Cardiac fibroblast (primary cell): ENCODE measurements at regions not wholly inside any gene's neighbourhood (a gene's known extent, or its start where the extent isn't known, plus 50 kb on each side); places are given as distances from the start of the nearest gene placed in this dataset.

ENCODE experiments used
- DNase-seq, 2 donors: peaks; one replicate each; pipeline versions ENCODE4 v3.0.0 to v3.0.0-alpha.2; 2010; ENCODE audit warnings: low read depth in 2 of 2
- H3K4me3 ChIP-seq, 2 donors: replicated peaks in 1 of 2; 1 replicate in 1 of 2; 2 replicates in 1 of 2; pipeline ENCODE4 v1.5.1; 2011; ENCODE audit warnings: low read depth in 2 of 2, low read length in 2 of 2, mild to moderate bottlenecking in 2 of 2, moderate library complexity in 1 of 2
- TF ChIP-seq, protein P1 (sequence below): IDR thresholded peaks from one replicate; pipeline ENCODE4 v1.5.1; 2011; ENCODE audit warnings: low read depth, mild to moderate bottlenecking, low read length, inconsistent platforms

DNA sequence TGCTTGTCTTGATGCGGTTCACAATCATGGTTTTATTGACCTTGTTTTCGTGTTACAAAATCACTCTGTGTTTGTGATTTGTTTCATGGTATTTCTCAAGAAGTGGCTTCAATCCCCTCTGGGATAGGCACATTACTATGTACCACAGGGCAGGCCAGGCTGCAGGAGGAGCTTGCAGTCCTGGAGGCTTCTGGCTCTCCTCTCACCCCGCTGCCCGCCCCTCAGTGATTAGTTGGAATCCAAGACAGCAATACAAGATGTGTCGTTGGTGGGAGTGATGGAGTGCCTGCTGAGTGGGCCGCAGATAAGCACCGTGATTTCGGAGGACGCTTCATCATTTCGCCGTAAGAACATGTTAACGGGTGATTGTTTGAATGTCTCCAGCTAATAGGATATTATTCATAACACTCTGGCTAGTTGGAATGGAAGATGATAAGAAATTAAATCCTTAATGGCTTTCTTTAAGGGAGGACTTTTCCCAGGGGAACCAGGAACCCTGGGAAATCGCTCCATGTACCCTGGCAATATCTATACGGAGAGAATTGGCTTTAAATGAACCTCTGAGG lies 384.4 kb downstream of the MIAT start:
- TF ChIP-seq, protein P1, sequence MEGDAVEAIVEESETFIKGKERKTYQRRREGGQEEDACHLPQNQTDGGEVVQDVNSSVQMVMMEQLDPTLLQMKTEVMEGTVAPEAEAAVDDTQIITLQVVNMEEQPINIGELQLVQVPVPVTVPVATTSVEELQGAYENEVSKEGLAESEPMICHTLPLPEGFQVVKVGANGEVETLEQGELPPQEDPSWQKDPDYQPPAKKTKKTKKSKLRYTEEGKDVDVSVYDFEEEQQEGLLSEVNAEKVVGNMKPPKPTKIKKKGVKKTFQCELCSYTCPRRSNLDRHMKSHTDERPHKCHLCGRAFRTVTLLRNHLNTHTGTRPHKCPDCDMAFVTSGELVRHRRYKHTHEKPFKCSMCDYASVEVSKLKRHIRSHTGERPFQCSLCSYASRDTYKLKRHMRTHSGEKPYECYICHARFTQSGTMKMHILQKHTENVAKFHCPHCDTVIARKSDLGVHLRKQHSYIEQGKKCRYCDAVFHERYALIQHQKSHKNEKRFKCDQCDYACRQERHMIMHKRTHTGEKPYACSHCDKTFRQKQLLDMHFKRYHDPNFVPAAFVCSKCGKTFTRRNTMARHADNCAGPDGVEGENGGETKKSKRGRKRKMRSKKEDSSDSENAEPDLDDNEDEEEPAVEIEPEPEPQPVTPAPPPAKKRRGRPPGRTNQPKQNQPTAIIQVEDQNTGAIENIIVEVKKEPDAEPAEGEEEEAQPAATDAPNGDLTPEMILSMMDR, result no peak
- DNase-seq, result peak in 1 of 2 donors; percentile 13
- no peak overlapping the region for H3K4me3 ChIP-seq

DNA sequence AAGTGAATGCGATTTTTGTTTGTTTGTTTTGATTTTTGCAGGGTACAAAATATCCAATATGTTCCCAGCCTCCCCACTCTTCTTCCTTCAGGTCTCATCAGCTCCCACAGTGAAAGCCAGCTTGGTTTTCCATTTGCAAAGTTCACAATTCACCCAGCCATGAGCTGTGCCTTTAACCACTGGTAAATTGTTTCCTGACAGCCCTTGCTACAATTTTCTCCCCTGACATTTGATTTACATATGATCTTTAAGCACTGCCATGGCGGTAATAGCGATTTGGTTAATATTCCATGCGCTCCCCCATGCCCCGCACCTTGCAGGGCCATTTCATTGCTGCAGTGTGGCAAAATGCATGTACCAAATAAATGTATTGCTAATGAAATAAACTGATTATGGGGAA lies 385.9 kb downstream of the MIAT start:
- DNase-seq, result no peak
- TF ChIP-seq, protein P1, result no peak
- no peak overlapping the region for H3K4me3 ChIP-seq

DNA sequence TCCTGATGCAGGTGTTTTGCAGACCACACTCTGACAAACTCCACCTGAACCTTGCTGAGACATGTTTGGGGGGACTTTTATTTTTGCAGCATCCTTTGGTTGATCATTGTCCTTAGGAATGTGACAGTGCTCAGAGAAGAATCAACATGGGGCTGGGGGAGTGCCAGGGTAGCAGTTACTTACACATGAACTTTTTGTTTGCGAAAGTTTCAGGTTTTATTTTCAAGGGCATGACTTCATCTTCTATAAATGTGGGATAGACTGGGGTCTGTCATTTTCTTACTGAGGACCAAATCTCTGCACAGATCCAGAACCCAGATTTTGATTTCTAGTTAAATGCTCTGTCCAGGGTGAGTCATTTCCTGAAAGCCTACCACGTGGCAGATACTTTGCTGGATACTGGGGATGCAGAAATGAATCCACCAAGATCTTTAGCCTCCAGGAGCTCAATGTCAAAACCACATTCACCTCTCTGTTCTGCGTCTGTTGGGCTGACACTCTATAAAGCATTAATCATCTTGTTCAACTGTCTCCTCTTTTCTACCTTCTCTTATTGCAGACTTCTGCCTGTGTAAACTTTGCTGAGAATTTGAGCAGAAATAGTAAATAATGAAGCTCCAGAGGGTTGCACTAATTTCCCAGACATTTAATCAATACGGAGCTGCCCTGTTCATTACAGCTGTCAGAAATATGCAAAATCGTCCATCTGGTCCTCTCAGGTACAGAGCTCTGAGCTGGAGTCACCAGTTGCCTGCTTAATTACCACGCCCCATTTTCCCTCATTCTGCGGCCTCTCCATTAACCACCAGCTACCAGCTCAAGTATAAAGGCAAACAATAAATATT lies 387.9 kb downstream of the MIAT start:
- TF ChIP-seq, protein P1, result no peak
- H3K4me3 ChIP-seq, result no peak overlapping the region
- DNase-seq, result peak; percentile 30 to 49

DNA sequence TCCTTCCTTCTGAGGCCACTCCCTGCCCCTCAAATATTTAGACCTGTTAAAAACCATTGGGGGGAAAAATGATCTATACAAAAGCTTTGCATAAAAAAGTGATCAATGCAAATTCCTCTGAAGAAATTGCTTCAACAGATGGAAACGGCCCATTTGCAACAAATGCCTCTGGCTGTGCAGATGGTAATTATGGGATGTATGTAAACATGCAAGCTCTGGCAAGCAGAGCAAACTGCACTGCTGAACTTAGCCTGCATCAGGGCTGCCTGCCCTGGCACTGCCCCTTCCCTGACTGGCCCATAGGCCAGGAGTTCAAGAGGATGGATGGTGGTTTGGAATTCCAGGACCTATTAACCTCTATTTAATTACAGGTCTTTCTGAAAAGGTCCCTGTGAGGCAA lies 388.7 kb downstream of the MIAT start:
- DNase-seq, result no peak
- TF ChIP-seq, protein P1, result no peak
- no peak overlapping the region for H3K4me3 ChIP-seq

DNA sequence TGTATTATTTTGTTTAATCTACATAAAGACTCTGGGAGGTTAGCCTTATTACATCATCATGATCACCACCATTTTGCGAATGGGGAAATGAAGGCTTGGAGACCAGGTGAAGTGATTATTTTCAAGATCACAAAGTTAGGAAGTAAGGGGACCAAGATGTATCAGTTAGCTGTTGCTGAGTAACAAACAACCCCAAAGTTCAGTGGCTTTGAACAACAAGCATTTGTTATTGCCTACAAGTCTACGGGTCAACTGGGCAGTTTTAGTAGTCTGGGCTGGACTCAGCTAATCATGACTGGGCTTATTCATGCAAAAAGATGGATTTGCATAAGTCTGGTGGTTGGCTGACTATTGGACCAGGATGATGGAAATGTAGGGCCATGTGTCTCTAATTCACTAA lies 389.2 kb downstream of the MIAT start:
- DNase-seq, result no peak
- no peak overlapping the region for H3K4me3 ChIP-seq
- TF ChIP-seq, protein P1, result no peak

DNA sequence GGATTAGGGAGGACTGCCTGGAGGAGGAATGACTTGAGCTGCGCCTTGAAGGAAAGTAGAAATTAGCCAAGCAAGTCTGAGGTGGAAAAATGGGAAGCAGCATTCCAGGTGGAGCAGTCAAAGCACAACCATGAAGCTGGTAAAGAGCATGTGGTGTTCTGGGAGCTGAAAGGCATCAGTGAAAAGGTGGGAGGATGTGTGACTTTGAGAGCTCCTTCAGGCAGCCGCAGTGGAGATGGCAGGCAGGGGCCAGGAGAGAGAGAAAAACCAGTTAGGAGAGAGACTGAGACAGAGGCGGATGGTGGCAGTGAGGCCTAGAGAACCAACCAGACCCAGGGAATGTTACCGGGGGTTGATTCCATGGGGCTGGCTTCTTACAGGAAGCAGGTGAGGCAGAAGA lies 393.4 kb downstream of the MIAT start:
- no peak overlapping the region for H3K4me3 ChIP-seq
- no peak for DNase-seq
- TF ChIP-seq, protein P1, result no peak
